ENCODE measurements at regions not wholly inside any gene's neighbourhood (a gene's known extent, or its start where the extent isn't known, plus 50 kb on each side); places are given as distances from the start of the nearest gene placed in this dataset.
"Not testable (repeated sequence)": the region's sequence is repeated elsewhere in the genome, so short reads cannot be mapped to it uniquely, and the experiment has no call there.

DNA sequence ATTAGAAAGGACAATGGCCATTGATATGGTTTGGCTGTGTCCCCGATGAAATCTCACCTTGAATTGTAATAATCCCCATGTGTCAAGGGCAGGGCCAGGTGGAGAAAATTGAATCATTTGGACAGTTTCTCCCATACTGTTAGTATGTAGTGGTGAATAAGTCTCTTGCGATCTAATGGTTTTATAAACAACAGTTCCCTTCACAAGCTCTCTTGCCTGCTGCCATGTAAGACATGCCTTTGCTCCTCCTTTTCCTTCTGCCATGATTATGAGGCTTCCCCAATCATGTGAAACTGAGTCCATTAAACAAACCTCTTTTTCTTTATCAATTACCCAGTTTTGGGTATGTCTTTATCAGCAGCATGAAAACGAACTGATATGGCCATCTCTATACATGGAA is 302.7 kb downstream of the SFMBT2 start:
- no peak for DNase-seq
- no peak overlapping the region for H3K27ac Mint-ChIP-seq
- H3K4me1 Mint-ChIP-seq: no peaks in the 10 kb centered on the region
- no peaks in the 10 kb centered on the region for H3K36me3 Mint-ChIP-seq (ENCODE audit: low read depth)
- no peaks in the 10 kb centered on the region for H3K27me3 Mint-ChIP-seq (ENCODE audit: low read depth, poor library complexity)
- TF ChIP-seq, protein P1, sequence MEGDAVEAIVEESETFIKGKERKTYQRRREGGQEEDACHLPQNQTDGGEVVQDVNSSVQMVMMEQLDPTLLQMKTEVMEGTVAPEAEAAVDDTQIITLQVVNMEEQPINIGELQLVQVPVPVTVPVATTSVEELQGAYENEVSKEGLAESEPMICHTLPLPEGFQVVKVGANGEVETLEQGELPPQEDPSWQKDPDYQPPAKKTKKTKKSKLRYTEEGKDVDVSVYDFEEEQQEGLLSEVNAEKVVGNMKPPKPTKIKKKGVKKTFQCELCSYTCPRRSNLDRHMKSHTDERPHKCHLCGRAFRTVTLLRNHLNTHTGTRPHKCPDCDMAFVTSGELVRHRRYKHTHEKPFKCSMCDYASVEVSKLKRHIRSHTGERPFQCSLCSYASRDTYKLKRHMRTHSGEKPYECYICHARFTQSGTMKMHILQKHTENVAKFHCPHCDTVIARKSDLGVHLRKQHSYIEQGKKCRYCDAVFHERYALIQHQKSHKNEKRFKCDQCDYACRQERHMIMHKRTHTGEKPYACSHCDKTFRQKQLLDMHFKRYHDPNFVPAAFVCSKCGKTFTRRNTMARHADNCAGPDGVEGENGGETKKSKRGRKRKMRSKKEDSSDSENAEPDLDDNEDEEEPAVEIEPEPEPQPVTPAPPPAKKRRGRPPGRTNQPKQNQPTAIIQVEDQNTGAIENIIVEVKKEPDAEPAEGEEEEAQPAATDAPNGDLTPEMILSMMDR (IDR thresholded peaks at IDR 0.05): no peak
- no peak overlapping the region for H3K4me3 Mint-ChIP-seq
- peaks cover 31% of the 10 kb centered on the region for H3K9me3 Mint-ChIP-seq

DNA sequence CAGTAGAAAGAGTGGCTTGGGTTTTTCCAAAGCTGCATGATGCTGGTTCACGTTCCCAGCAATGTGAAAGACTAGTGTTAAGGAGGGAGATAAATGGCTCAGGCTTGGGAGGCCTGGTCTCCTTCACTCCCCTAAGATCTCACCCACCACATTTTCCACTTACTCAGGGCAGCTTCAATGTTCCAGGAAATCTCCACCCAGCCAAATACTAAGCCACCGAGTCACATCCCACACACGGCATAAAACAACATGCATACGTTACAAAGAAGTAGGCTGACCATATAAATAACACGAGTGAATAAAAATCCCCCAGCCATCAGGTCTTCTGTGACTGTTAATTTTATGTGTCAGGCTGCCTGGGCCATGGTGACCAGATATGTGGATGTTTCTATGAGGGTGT is 303.5 kb downstream of the SFMBT2 start:
- Mint-ChIP-seq H3K4me3 (no peak overlapping the region), H3K27ac (peak overlapping the region; percentile 19), H3K9me3 (peaks cover 31% of the 10 kb centered on the region), H3K27me3 (ENCODE audit: low read depth, poor library complexity) (no peaks in the 10 kb centered on the region), H3K36me3 (ENCODE audit: low read depth) (no peaks in the 10 kb centered on the region), H3K4me1 (no peaks in the 10 kb centered on the region)
- DNase-seq: no peak
- TF ChIP-seq, protein P1 (IDR thresholded peaks at IDR 0.05): no peak

DNA sequence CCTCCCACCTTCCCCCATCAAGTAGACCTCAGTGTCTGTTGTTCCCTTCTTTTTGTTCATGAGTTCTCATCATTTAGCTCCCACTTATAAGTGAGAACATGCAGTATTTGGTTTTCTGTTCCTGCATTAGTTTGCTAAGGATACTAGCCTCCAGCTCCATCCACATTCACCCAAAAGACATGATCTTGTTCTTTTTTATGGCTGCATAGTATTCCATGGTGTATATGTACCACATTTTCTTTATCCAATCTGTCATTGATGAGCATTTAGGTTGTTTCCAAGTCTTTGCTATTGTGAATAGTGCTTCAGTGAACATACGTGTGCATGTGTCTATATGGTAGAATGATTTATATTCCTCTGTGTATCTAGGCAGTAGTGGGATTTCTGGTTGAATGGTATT is 306.5 kb downstream of the SFMBT2 start:
- H3K36me3 Mint-ChIP-seq (ENCODE audit: low read depth); H3K4me3 Mint-ChIP-seq; H3K27me3 Mint-ChIP-seq (ENCODE audit: low read depth, poor library complexity); DNase-seq; H3K4me1 Mint-ChIP-seq; H3K27ac Mint-ChIP-seq: not testable (repeated sequence)
- peaks cover 20% of the 10 kb centered on the region for H3K9me3 Mint-ChIP-seq

DNA sequence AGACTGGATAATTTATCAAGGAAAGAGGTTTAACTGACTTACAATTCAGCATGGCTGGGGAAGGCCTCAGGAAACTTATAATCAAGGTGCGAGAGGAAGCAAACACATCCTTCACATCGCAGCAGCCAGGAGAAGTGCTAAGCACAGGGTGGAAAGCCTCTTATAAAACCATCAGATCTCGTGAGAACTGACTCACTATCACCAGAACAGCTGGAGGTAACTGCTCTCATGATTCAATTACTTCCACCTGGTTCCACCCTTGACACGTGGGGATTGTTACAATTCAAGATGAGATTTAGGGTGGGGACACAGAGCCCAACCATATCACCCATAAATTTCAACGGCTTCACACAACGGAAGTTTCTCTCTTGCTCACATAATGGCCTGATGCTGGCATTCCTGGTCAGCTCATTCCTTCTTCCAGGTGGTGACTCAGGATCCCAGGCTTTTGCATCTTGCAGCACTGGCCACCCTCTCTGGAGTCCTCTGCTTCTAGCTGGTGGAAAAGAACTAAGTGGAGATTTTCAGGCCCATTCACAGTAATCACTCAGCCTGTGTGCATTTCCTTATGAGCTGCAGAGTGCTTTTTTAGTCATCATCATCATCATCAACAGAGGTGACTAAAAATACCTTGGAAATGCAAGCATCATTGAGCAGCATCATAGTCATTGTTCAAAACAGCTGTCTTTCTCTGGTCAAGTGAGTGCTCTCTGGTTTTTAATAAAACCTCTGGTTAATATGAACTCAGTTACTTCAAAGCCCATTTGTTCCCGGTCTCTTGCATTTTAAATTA is 308.1 kb downstream of the SFMBT2 start:
- Mint-ChIP-seq H3K4me1 (no peaks in the 10 kb centered on the region), H3K36me3 (ENCODE audit: low read depth) (no peaks in the 10 kb centered on the region), H3K27me3 (ENCODE audit: low read depth, poor library complexity) (peaks cover 3% of the 10 kb centered on the region), H3K27ac (no peak overlapping the region), H3K9me3 (peaks cover 10% of the 10 kb centered on the region), H3K4me3 (no peak overlapping the region)
- no peak for DNase-seq
- TF ChIP-seq, protein P1 (IDR thresholded peaks at IDR 0.05): no peak

DNA sequence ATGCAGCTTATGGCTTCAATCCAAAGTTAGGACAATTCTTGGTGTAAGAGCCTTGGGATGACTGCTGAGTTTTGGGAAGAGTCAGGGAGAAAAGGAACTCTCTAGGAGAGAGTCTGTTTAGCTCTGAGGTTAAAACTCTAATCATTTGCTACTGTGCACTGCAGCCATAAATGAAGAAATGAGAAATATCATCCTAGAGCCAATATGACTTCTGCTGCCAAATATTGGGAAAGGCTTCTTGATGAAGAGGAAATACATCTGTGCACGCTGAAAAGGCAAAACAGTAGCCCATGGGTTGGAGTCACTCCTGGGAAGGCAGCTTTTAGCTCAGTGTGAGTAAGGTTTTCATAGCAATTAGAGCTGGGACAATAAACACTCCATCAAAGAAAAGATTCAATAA is 308.8 kb downstream of the SFMBT2 start:
- H3K27ac Mint-ChIP-seq: no peak overlapping the region
- no peaks in the 10 kb centered on the region for H3K36me3 Mint-ChIP-seq (ENCODE audit: low read depth)
- TF ChIP-seq, protein P1 (IDR thresholded peaks at IDR 0.05): no peak
- no peak overlapping the region for H3K4me3 Mint-ChIP-seq
- peaks cover 3% of the 10 kb centered on the region for H3K27me3 Mint-ChIP-seq (ENCODE audit: low read depth, poor library complexity)
- H3K9me3 Mint-ChIP-seq: peaks cover 10% of the 10 kb centered on the region
- no peak for DNase-seq
- no peaks in the 10 kb centered on the region for H3K4me1 Mint-ChIP-seq

DNA sequence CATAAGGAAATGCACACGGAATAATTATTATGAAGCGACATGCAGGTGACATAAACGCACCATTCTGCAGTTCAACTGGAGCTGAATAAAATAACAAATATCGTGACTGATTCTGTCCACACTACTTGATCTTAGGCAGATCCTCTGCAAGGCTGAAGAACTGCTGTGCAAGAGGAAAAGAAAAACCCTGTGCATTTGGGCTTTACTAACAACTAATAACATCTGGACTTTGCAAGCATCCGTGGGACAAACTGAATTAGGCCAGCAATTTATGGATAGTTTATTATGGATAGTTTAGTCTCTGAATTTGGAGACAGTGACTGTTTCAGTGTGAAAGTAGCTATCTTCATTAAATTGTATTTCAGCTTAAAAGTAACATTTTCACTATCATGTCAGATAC is 309.4 kb downstream of the SFMBT2 start:
- no peak for DNase-seq
- no peaks in the 10 kb centered on the region for H3K4me1 Mint-ChIP-seq
- no peak overlapping the region for H3K27ac Mint-ChIP-seq
- peaks cover 10% of the 10 kb centered on the region for H3K9me3 Mint-ChIP-seq
- TF ChIP-seq, protein P1 (IDR thresholded peaks at IDR 0.05): no peak
- no peak overlapping the region for H3K4me3 Mint-ChIP-seq
- H3K27me3 Mint-ChIP-seq (ENCODE audit: low read depth, poor library complexity): peaks cover 3% of the 10 kb centered on the region
- H3K36me3 Mint-ChIP-seq (ENCODE audit: low read depth): no peaks in the 10 kb centered on the region

Data from nephron progenitor cell (in vitro differentiated cells).